Endothelial cell of umbilical vein (primary cell): ENCODE measurements at regions not wholly inside any gene's neighbourhood (a gene's known extent, or its start where the extent isn't known, plus 50 kb on each side); places are given as distances from the start of the nearest gene placed in this dataset.

Source experiments
- BruUV-seq: library from RNA; stranded (reverse); fragments of 400-500 nt; replicated peaks from 2 replicates; lab custom pipeline; 2021; lab: Mats Ljungman, UMichigan
- CTCF ChIA-PET: fragments of 300-600, 350-600 bp; sonication (Branson Sonifier 250); formaldehyde crosslinking; loops from one replicate; lab custom pipeline; 2021; ENCODE audit warnings: antibody characterized with exemption, inconsistent platforms; lab: Charles Lee
- POLR2A ChIA-PET: fragments of 300-600, 350-600 bp; sonication (Branson Sonifier 250); formaldehyde crosslinking; loops from one replicate; lab custom pipeline; 2021; ENCODE audit warnings: antibody characterized with exemption, inconsistent platforms; lab: Charles Lee
- DNase-seq: peaks from one replicate; pipeline ENCODE4 v3.0.0-alpha.2; 2011; ENCODE audit warnings: low read depth, low spot score
- FAIRE-seq: peaks from 2 replicates; lab custom pipeline; 2011; peaks lifted over from hg19 to GRCh38; lab: Jason Lieb, UNC
- H2AFZ ChIP-seq: 2 replicates; pipeline ENCODE4 v1.6.0; 2012; ENCODE audit warnings: low read depth, low read length, control low read depth, inconsistent platforms
- H3K27ac ChIP-seq: 2 replicates; pipeline ENCODE4 v1.5.1; 2011; ENCODE audit warnings: low read depth, mild to moderate bottlenecking, control low read depth, low read length, moderate library complexity; ENCODE audit not compliant: insufficient read depth
- H3K27me3 ChIP-seq, 2 experiments: 2 replicates each; pipeline versions ENCODE4 v1.6.0 to v1.6.1; 2011; ENCODE audit warnings: low read length in 2 of 2, mixed read lengths in 1 of 2; ENCODE audit not compliant: control insufficient read depth in 2 of 2, insufficient read depth in 2 of 2
- H3K36me3 ChIP-seq, 2 experiments: 2 replicates in 1 of 2; 3 replicates in 1 of 2; pipeline ENCODE4 v1.5.1; 2011; ENCODE audit warnings: low read length in 2 of 2, mild to moderate bottlenecking in 1 of 2, moderate library complexity in 1 of 2; ENCODE audit not compliant: control insufficient read depth in 2 of 2, insufficient read depth in 2 of 2; ENCODE audit errors: extremely low read depth in 1 of 2
- H3K4me1 ChIP-seq: 3 replicates; pipeline ENCODE4 v1.5.1; 2011; ENCODE audit warnings: mild to moderate bottlenecking, low read length; ENCODE audit not compliant: control insufficient read depth, insufficient read depth; ENCODE audit errors: extremely low read depth
- H3K4me2 ChIP-seq: 2 replicates; pipeline ENCODE4 v1.6.1; 2011; ENCODE audit warnings: low read length, control low read depth, mixed read lengths; ENCODE audit not compliant: insufficient read depth
- H3K4me3 ChIP-seq, 3 experiments: fragments of 200-600 bp in 1 of 3; sonication (generic), shearing (Covaris generic) in 1 of 3; replicated peaks in 1 of 3; 2 replicates each; pipeline ENCODE4 v1.5.1; 2011 to 2016; ENCODE audit warnings: control low read depth in 3 of 3, low read length in 3 of 3, mild to moderate bottlenecking in 2 of 3, inconsistent platforms in 1 of 3, low read depth in 1 of 3, moderate library complexity in 1 of 3; ENCODE audit not compliant: insufficient read depth in 1 of 3
- H3K79me2 ChIP-seq: 2 replicates; pipeline ENCODE4 v1.6.0; 2012; ENCODE audit warnings: low read length, inconsistent platforms; ENCODE audit not compliant: control insufficient read depth, insufficient read depth
- H3K9ac ChIP-seq: replicated peaks from 2 replicates; pipeline ENCODE3; 2011; ENCODE audit warnings: low read length, control low read depth; ENCODE audit not compliant: insufficient read depth; ENCODE audit errors: extremely low read depth
- H3K9me1 ChIP-seq: replicated peaks from 3 replicates; pipeline ENCODE4 v1.6.0; 2011; ENCODE audit warnings: mild to moderate bottlenecking, low read length; ENCODE audit not compliant: control insufficient read depth, insufficient read depth; ENCODE audit errors: extremely low read depth
- H3K9me3 ChIP-seq: replicated peaks from 2 replicates; pipeline ENCODE4 v1.5.1; 2012; ENCODE audit warnings: low read length, inconsistent platforms; ENCODE audit not compliant: control insufficient read depth, insufficient read depth
- H4K20me1 ChIP-seq: replicated peaks from 2 replicates; pipeline ENCODE3; 2011; ENCODE audit warnings: mild to moderate bottlenecking, low read length; ENCODE audit not compliant: control insufficient read depth, insufficient read depth; ENCODE audit errors: extremely low read depth
- EZH2 ChIP-seq: IDR thresholded peaks from 2 replicates; pipeline ENCODE4 v1.6.1; 2012; ENCODE audit warnings: borderline replicate concordance, low read depth, mild to moderate bottlenecking, moderate library complexity, low read length, inconsistent platforms; ENCODE audit not compliant: severe bottlenecking
- FOS ChIP-seq: IDR thresholded peaks from 2 replicates; pipeline ENCODE4 v1.6.1; 2011; ENCODE audit warnings: mild to moderate bottlenecking, low read length, moderate library complexity, borderline replicate concordance; ENCODE audit not compliant: insufficient read depth
- GATA2 ChIP-seq: IDR thresholded peaks from 2 replicates; pipeline ENCODE4 v1.7.0; 2011; ENCODE audit warnings: low read depth, mild to moderate bottlenecking, moderate library complexity, mixed read lengths, low read length; ENCODE audit not compliant: insufficient read length, insufficient read depth
- JUN ChIP-seq: IDR thresholded peaks from 2 replicates; pipeline ENCODE4 v1.6.1; 2011; ENCODE audit warnings: borderline replicate concordance, low read depth; ENCODE audit not compliant: insufficient read length, insufficient read depth
- MYC ChIP-seq: IDR thresholded peaks from one replicate; pipeline ENCODE4 v1.6.1; 2011; ENCODE audit warnings: mild to moderate bottlenecking, low read depth, low read length
- POLR2A ChIP-seq: IDR thresholded peaks from 2 replicates; pipeline ENCODE4 v1.6.1; 2012; ENCODE audit warnings: low read depth, mild to moderate bottlenecking, control low read depth, low read length
- POLR2AphosphoS5 ChIP-seq: IDR thresholded peaks from 2 replicates; pipeline ENCODE4 v1.6.1; 2012; ENCODE audit warnings: low read depth, mild to moderate bottlenecking, control low read depth, low read length, moderate library complexity; ENCODE audit not compliant: insufficient read depth
- dilution Hi-C: fragments of 300-500 bp; cut with MboI; formaldehyde crosslinking; loops from one replicate; pipeline ENCODE4 v1.15.0; 2019; ENCODE audit warnings: low sequenced_read_pairs; ENCODE audit not compliant: extremely low pct_ligation_motif_present
- intact Hi-C: fragments of 100-400 bp; cut with micrococcal nuclease; formaldehyde crosslinking; loops from one replicate; pipeline ENCODE4 v1.10.0; 2022
- TF ChIP-seq, protein P1 (sequence below): IDR thresholded peaks from 2 replicates; pipeline ENCODE4 v1.6.1; 2011; ENCODE audit not compliant: insufficient read depth, insufficient read length
- TF ChIP-seq, protein P2 (sequence below), 2 donors: IDR thresholded peaks; 1 replicate in 1 of 2; 2 replicates in 1 of 2; pipeline ENCODE4 v1.5.1; 2011; ENCODE audit warnings: low read length in 2 of 2, mild to moderate bottlenecking in 2 of 2, moderate library complexity in 2 of 2, control low read depth in 1 of 2, inconsistent platforms in 1 of 2, low read depth in 1 of 2; ENCODE audit not compliant: insufficient read depth in 1 of 2; ENCODE audit errors: extremely low read depth in 1 of 2

DNA sequence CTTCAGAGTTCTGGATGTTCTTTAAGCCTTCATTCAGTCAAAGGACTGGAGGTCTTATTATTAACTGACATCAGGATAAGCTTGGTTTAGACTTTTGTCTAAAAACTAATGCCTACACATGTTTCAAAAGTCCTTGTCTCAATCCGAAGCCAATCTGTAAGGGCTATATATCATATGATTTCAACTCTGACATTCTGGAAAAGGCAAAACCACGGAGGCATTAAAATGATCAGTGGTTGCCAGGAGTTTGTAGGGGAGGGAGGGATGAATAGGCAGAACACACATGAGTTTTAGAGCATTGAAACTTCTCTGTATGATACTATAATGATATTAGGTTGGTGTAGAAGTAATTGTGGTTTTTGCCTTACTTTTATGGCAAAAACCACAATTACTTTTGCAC lies 1285.8 kb upstream of the CITED2 start:
- BruUV-seq: no TSS peak
- H3K36me3 ChIP-seq: no peaks in the 10 kb centered on the region
- H3K79me2 ChIP-seq: no peaks in the 10 kb centered on the region
- H3K4me2 ChIP-seq: no peak overlapping the region
- dilution Hi-C loops: no loop called here
- no peak overlapping the region for H3K4me3 ChIP-seq
- no peak for FAIRE-seq
- H3K9ac ChIP-seq: no peak overlapping the region
- no peaks in the 10 kb centered on the region for H3K27me3 ChIP-seq
- no peaks in the 10 kb centered on the region for H3K9me1 ChIP-seq
- H3K9me3 ChIP-seq: no peaks in the 10 kb centered on the region
- ChIA-PET CTCF (no interaction called here), POLR2A (no interaction called here)
- no peak overlapping the region for H2AFZ ChIP-seq
- TF ChIP-seq, protein P1, sequence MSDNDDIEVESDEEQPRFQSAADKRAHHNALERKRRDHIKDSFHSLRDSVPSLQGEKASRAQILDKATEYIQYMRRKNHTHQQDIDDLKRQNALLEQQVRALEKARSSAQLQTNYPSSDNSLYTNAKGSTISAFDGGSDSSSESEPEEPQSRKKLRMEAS: no peak
- TF ChIP-seq POLR2AphosphoS5 (no peak), POLR2A (no peak), EZH2 (no peak), GATA2 (no peak), MYC (no peak), FOS (no peak), JUN (no peak)
- TF ChIP-seq, protein P2, sequence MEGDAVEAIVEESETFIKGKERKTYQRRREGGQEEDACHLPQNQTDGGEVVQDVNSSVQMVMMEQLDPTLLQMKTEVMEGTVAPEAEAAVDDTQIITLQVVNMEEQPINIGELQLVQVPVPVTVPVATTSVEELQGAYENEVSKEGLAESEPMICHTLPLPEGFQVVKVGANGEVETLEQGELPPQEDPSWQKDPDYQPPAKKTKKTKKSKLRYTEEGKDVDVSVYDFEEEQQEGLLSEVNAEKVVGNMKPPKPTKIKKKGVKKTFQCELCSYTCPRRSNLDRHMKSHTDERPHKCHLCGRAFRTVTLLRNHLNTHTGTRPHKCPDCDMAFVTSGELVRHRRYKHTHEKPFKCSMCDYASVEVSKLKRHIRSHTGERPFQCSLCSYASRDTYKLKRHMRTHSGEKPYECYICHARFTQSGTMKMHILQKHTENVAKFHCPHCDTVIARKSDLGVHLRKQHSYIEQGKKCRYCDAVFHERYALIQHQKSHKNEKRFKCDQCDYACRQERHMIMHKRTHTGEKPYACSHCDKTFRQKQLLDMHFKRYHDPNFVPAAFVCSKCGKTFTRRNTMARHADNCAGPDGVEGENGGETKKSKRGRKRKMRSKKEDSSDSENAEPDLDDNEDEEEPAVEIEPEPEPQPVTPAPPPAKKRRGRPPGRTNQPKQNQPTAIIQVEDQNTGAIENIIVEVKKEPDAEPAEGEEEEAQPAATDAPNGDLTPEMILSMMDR (IDR thresholded peaks at IDR 0.05; ENCODE audit: extremely low read depth in 1 of 2, insufficient read depth in 1 of 2, low read depth in 1 of 2, low read length in 2 of 2): no peak
- peaks cover 5% of the 10 kb centered on the region for H3K4me1 ChIP-seq
- no peaks in the 10 kb centered on the region for H4K20me1 ChIP-seq
- intact Hi-C loops: no loop called here
- DNase-seq: no peak
- H3K27ac ChIP-seq: no peak overlapping the region
